ENCODE measurements at regions not wholly inside any gene's neighbourhood (a gene's known extent, or its start where the extent isn't known, plus 50 kb on each side); places are given as distances from the start of the nearest gene placed in this dataset.

- no peaks in the 10 kb centered on the region for H3K36me3 Mint-ChIP-seq
- TF ChIP-seq, protein P1, sequence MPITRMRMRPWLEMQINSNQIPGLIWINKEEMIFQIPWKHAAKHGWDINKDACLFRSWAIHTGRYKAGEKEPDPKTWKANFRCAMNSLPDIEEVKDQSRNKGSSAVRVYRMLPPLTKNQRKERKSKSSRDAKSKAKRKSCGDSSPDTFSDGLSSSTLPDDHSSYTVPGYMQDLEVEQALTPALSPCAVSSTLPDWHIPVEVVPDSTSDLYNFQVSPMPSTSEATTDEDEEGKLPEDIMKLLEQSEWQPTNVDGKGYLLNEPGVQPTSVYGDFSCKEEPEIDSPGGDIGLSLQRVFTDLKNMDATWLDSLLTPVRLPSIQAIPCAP (CRISPR knock-in tag; IDR thresholded peaks at IDR 0.05), result no peak
- TF ChIP-seq, protein P2, sequence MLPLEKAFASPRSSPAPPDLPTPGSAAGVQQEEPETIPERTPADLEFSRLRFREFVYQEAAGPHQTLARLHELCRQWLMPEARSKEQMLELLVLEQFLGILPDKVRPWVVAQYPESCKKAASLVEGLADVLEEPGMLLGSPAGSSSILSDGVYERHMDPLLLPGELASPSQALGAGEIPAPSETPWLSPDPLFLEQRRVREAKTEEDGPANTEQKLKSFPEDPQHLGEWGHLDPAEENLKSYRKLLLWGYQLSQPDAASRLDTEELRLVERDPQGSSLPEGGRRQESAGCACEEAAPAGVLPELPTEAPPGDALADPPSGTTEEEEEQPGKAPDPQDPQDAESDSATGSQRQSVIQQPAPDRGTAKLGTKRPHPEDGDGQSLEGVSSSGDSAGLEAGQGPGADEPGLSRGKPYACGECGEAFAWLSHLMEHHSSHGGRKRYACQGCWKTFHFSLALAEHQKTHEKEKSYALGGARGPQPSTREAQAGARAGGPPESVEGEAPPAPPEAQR (CRISPR knock-in tag; IDR thresholded peaks at IDR 0.05), result no peak
- no peak for TF ChIP-seq JAZF1 (CRISPR knock-in tag; IDR thresholded peaks at IDR 0.05)
- TF ChIP-seq, protein P3, sequence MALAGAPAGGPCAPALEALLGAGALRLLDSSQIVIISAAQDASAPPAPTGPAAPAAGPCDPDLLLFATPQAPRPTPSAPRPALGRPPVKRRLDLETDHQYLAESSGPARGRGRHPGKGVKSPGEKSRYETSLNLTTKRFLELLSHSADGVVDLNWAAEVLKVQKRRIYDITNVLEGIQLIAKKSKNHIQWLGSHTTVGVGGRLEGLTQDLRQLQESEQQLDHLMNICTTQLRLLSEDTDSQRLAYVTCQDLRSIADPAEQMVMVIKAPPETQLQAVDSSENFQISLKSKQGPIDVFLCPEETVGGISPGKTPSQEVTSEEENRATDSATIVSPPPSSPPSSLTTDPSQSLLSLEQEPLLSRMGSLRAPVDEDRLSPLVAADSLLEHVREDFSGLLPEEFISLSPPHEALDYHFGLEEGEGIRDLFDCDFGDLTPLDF (CRISPR knock-in tag; IDR thresholded peaks at IDR 0.05), result no peak
- TF ChIP-seq SOX15 (CRISPR knock-in tag; IDR thresholded peaks at IDR 0.05), result no peak
- no peak for TF ChIP-seq ZNF232 (CRISPR knock-in tag; IDR thresholded peaks at IDR 0.05)
- no peak for TF ChIP-seq ZNF423 (CRISPR knock-in tag; IDR thresholded peaks at IDR 0.05)
- no peak for TF ChIP-seq ERG (CRISPR knock-in tag; IDR thresholded peaks at IDR 0.05)
- TF ChIP-seq, protein P4, sequence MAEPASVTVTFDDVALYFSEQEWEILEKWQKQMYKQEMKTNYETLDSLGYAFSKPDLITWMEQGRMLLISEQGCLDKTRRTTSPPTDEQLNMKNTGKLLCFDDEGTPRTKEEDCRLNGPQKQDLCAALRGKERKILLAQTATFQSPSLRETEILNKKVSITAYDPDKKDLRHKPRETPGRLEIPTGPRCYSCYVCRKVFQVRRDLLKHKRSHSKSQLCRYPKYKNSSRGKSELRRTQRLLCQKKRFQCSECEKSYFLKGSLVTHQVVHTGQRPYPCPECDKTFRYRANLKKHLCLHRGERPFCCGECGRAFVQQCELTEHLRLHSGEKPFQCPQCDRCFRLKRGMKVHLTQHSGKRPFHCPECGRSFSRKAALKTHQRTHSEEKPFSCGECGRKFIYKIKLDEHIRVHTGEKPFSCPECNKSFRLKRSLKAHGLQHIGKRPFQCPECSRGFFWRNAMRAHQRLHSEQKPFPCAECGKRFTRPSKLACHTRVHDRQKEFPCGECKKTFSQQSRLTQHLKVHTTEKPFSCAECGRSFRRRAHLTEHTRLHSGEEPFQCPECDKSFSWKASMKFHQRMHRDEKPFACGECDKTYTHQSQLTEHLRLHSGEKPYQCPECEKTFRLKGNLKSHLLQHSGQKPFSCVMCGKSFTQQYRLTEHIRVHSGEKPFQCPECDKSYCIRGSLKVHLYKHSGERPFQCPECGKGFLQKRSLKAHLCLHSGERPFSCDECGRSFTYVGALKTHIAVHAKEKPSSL (CRISPR knock-in tag; conservative IDR thresholded peaks at IDR 0.05), result no peak
- TF ChIP-seq ZNF138 (CRISPR knock-in tag; conservative IDR thresholded peaks at IDR 0.05), result no peak
- no peak overlapping the region for H3K27ac Mint-ChIP-seq
- H3K27me3 Mint-ChIP-seq (ENCODE audit: low read depth), result peaks cover 4% of the 10 kb centered on the region; the same call in 1 of the 2 replicates
- ChIA-PET CTCF (interaction anchor here (1.1 to 1.6 kb wide), 2 partner anchors 70 to 102 kb away, joined by 3 to 4 read pairs; no protein-coding TSS in a partner anchor), POLR2A (no interaction called here)
- no peak overlapping the region for H3K4me3 Mint-ChIP-seq
- peaks cover 34% of the 10 kb centered on the region for H3K4me1 Mint-ChIP-seq
- DNase-seq (ENCODE audit: low spot score), result no peak
- no peak for ATAC-seq
- H3K9me3 Mint-ChIP-seq, result no peaks in the 10 kb centered on the region
These were observed 112.6 kb upstream of the PPARGC1A start for GRCh38 chr4:24002330-24002966.

- no peaks in the 10 kb centered on the region for H3K27me3 Mint-ChIP-seq (ENCODE audit: low read depth)
- H3K36me3 Mint-ChIP-seq, result no peaks in the 10 kb centered on the region
- POLR2A ChIA-PET, result no interaction called here
- no peak overlapping the region for H3K4me3 Mint-ChIP-seq
- no peaks in the 10 kb centered on the region for H3K9me3 Mint-ChIP-seq
- ATAC-seq, result no peak
- no peak for DNase-seq (ENCODE audit: low spot score)
- CTCF ChIA-PET, result interaction anchor here (1.1 to 1.6 kb wide), 2 partner anchors 69 to 103 kb away, joined by 3 to 4 read pairs; no protein-coding TSS in a partner anchor
- H3K27ac Mint-ChIP-seq, result no peak overlapping the region
- peaks cover 34% of the 10 kb centered on the region for H3K4me1 Mint-ChIP-seq
- no peak for TF ChIP-seq ATF1 (CRISPR knock-in tag; IDR thresholded peaks at IDR 0.05)
- TF ChIP-seq, protein P5, sequence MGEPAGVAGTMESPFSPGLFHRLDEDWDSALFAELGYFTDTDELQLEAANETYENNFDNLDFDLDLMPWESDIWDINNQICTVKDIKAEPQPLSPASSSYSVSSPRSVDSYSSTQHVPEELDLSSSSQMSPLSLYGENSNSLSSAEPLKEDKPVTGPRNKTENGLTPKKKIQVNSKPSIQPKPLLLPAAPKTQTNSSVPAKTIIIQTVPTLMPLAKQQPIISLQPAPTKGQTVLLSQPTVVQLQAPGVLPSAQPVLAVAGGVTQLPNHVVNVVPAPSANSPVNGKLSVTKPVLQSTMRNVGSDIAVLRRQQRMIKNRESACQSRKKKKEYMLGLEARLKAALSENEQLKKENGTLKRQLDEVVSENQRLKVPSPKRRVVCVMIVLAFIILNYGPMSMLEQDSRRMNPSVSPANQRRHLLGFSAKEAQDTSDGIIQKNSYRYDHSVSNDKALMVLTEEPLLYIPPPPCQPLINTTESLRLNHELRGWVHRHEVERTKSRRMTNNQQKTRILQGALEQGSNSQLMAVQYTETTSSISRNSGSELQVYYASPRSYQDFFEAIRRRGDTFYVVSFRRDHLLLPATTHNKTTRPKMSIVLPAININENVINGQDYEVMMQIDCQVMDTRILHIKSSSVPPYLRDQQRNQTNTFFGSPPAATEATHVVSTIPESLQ (CRISPR knock-in tag; IDR thresholded peaks at IDR 0.05), result no peak
- TF ChIP-seq SMAD3 (CRISPR knock-in tag; IDR thresholded peaks at IDR 0.05; ENCODE audit: borderline replicate concordance), result no peak
- no peak for TF ChIP-seq TEAD4 (CRISPR knock-in tag; IDR thresholded peaks at IDR 0.05)
- TF ChIP-seq FOXJ3 (CRISPR knock-in tag; IDR thresholded peaks at IDR 0.05; ENCODE audit: borderline replicate concordance), result no peak
- TF ChIP-seq, protein P6, sequence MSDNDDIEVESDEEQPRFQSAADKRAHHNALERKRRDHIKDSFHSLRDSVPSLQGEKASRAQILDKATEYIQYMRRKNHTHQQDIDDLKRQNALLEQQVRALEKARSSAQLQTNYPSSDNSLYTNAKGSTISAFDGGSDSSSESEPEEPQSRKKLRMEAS (CRISPR knock-in tag; IDR thresholded peaks at IDR 0.05), result no peak
- no peak for TF ChIP-seq CREM (CRISPR knock-in tag; IDR thresholded peaks at IDR 0.05)
- TF ChIP-seq, protein P7, sequence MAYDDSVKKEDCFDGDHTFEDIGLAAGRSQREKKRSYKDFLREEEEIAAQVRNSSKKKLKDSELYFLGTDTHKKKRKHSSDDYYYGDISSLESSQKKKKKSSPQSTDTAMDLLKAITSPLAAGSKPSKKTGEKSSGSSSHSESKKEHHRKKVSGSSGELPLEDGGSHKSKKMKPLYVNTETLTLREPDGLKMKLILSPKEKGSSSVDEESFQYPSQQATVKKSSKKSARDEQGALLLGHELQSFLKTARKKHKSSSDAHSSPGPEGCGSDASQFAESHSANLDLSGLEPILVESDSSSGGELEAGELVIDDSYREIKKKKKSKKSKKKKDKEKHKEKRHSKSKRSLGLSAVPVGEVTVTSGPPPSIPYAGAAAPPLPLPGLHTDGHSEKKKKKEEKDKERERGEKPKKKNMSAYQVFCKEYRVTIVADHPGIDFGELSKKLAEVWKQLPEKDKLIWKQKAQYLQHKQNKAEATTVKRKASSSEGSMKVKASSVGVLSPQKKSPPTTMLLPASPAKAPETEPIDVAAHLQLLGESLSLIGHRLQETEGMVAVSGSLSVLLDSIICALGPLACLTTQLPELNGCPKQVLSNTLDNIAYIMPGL (CRISPR knock-in tag; IDR thresholded peaks at IDR 0.05), result no peak
- no peak for TF ChIP-seq FOXP4 (CRISPR knock-in tag; IDR thresholded peaks at IDR 0.05)
- TF ChIP-seq ZNF138 (CRISPR knock-in tag; conservative IDR thresholded peaks at IDR 0.05), result no peak
- TF ChIP-seq SOX15 (CRISPR knock-in tag; IDR thresholded peaks at IDR 0.05), result no peak
- TF ChIP-seq ZNF423 (CRISPR knock-in tag; IDR thresholded peaks at IDR 0.05), result no peak
These were observed 111.9 kb upstream of the PPARGC1A start for GRCh38 chr4:24001486-24002329.
